ENCODE measurements at regions not wholly inside any gene's neighbourhood (a gene's known extent, or its start where the extent isn't known, plus 50 kb on each side); places are given as distances from the start of the nearest gene placed in this dataset.
"Not testable (repeated sequence)": the region's sequence is repeated elsewhere in the genome, so short reads cannot be mapped to it uniquely, and the experiment has no call there.

- no peaks in the 10 kb centered on the region for H3K36me3 ChIP-seq (ENCODE audit: insufficient read depth, low read depth, low read length)
- peaks cover 8% of the 10 kb centered on the region for H3K4me1 ChIP-seq (ENCODE audit: insufficient read depth, low read length)
- H3K27me3 ChIP-seq (ENCODE audit: insufficient read depth, low read length) = no peaks in the 10 kb centered on the region
- H3K9ac ChIP-seq (ENCODE audit: low read depth, low read length) = no peak overlapping the region
- H3K9me3 ChIP-seq (ENCODE audit: insufficient read depth, low read depth, low read length) = no peaks in the 10 kb centered on the region
- no peak overlapping the region for H3K27ac ChIP-seq (ENCODE audit: low read length)
- H3K4me3 ChIP-seq (ENCODE audit: low read length) = no peak overlapping the region
These were observed 147.2 kb downstream of the SPATA18 start for GRCh38 chr4:52198294-52198693.

GRCh38 chr4:52199574-52200338, 148.7 kb downstream of the SPATA18 start:
- Histone ChIP-seq H3K9ac (ENCODE audit: low read depth, low read length) (no peak overlapping the region), H3K9me3 (ENCODE audit: insufficient read depth, low read depth, low read length) (no peaks in the 10 kb centered on the region), H3K27me3 (ENCODE audit: insufficient read depth, low read length) (no peaks in the 10 kb centered on the region), H3K27ac (ENCODE audit: low read length) (no peak overlapping the region), H3K4me3 (ENCODE audit: low read length) (no peak overlapping the region), H3K4me1 (ENCODE audit: insufficient read depth, low read length) (peaks cover 8% of the 10 kb centered on the region), H3K36me3 (ENCODE audit: insufficient read depth, low read depth, low read length) (no peaks in the 10 kb centered on the region)

- Histone ChIP-seq H3K9me3 (ENCODE audit: insufficient read depth, low read depth, low read length) (no peaks in the 10 kb centered on the region), H3K27me3 (ENCODE audit: insufficient read depth, low read length) (no peaks in the 10 kb centered on the region), H3K4me3 (ENCODE audit: low read length) (no peak overlapping the region), H3K36me3 (ENCODE audit: insufficient read depth, low read depth, low read length) (no peaks in the 10 kb centered on the region), H3K9ac (ENCODE audit: low read depth, low read length) (no peak overlapping the region), H3K4me1 (ENCODE audit: insufficient read depth, low read length) (peaks cover 8% of the 10 kb centered on the region), H3K27ac (ENCODE audit: low read length) (no peak overlapping the region)
These were observed 149.2 kb downstream of the SPATA18 start for GRCh38 chr4:52200339-52200725.

DNA sequence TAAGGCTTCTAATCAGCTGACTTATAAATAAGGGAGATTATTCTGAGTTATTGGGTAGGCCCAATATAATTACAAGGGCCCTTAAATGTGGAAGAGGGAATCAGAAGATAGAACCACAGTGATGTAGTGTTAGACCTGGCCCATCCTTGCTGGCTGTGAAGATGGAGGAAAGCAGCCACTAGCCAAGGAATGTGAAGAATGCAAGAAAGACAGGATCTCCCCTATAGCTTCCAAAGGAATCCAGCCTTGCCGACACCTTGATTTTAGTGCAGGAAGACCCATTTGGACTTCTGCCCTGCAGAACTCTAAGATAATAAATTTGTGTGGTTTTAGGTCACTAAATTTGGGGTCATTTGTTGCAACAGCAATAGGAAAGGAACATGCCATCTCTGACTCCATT, 150.6 kb downstream of the SPATA18 start:
- H3K9me3 ChIP-seq (ENCODE audit: insufficient read depth, low read depth, low read length) = no peaks in the 10 kb centered on the region
- no peaks in the 10 kb centered on the region for H3K36me3 ChIP-seq (ENCODE audit: insufficient read depth, low read depth, low read length)
- H3K27me3 ChIP-seq (ENCODE audit: insufficient read depth, low read length) = no peaks in the 10 kb centered on the region
- no peak overlapping the region for H3K4me3 ChIP-seq (ENCODE audit: low read length)
- H3K4me1 ChIP-seq (ENCODE audit: insufficient read depth, low read length) = peaks cover 8% of the 10 kb centered on the region
- H3K9ac ChIP-seq (ENCODE audit: low read depth, low read length) = no peak overlapping the region
- no peak overlapping the region for H3K27ac ChIP-seq (ENCODE audit: low read length)

- no peaks in the 10 kb centered on the region for H3K27me3 ChIP-seq (ENCODE audit: insufficient read depth, low read length)
- H3K4me1 ChIP-seq (ENCODE audit: insufficient read depth, low read length) = peaks cover 8% of the 10 kb centered on the region
- H3K27ac ChIP-seq (ENCODE audit: low read length) = no peak overlapping the region
- H3K4me3 ChIP-seq (ENCODE audit: low read length) = no peak overlapping the region
- H3K9ac ChIP-seq (ENCODE audit: low read depth, low read length) = no peak overlapping the region
- H3K36me3 ChIP-seq (ENCODE audit: insufficient read depth, low read depth, low read length) = no peaks in the 10 kb centered on the region
- no peaks in the 10 kb centered on the region for H3K9me3 ChIP-seq (ENCODE audit: insufficient read depth, low read depth, low read length)
These were observed 151.2 kb downstream of the SPATA18 start for GRCh38 chr4:52202251-52202779.

DNA sequence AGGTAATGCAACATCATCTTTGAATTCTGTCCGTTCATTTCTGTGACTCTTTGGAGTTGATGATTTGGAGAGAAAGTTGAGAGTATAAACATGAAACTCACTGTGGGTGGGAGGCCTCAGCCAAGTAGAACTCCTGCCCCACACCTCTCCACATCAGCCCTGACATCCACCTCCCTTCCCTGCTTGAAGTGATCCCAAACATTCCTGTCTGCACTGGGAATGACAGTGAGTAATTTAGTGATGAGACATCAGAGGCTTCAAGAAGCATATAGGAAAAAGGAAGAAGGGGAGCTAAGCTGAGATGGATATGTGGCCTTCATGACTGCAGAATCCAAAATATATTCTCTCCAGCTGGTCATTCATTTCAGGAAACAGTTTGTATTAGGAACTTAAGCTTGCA, 151.8 kb downstream of the SPATA18 start:
- Histone ChIP-seq H3K9me3 (ENCODE audit: insufficient read depth, low read depth, low read length) (no peaks in the 10 kb centered on the region), H3K4me1 (ENCODE audit: insufficient read depth, low read length) (peaks cover 8% of the 10 kb centered on the region), H3K9ac (ENCODE audit: low read depth, low read length) (no peak overlapping the region), H3K36me3 (ENCODE audit: insufficient read depth, low read depth, low read length) (no peaks in the 10 kb centered on the region), H3K27me3 (ENCODE audit: insufficient read depth, low read length) (no peaks in the 10 kb centered on the region), H3K4me3 (ENCODE audit: low read length) (no peak overlapping the region), H3K27ac (ENCODE audit: low read length) (no peak overlapping the region)

- H3K4me3 ChIP-seq (ENCODE audit: low read length) = no peak overlapping the region
- H3K27me3 ChIP-seq (ENCODE audit: insufficient read depth, low read length) = no peaks in the 10 kb centered on the region
- H3K27ac ChIP-seq (ENCODE audit: low read length) = no peak overlapping the region
- no peak overlapping the region for H3K9ac ChIP-seq (ENCODE audit: low read depth, low read length)
- peaks cover 7% of the 10 kb centered on the region for H3K4me1 ChIP-seq (ENCODE audit: insufficient read depth, low read length)
- no peaks in the 10 kb centered on the region for H3K36me3 ChIP-seq (ENCODE audit: insufficient read depth, low read depth, low read length)
- no peaks in the 10 kb centered on the region for H3K9me3 ChIP-seq (ENCODE audit: insufficient read depth, low read depth, low read length)
These were observed 152.2 kb downstream of the SPATA18 start for GRCh38 chr4:52203351-52203750.

DNA sequence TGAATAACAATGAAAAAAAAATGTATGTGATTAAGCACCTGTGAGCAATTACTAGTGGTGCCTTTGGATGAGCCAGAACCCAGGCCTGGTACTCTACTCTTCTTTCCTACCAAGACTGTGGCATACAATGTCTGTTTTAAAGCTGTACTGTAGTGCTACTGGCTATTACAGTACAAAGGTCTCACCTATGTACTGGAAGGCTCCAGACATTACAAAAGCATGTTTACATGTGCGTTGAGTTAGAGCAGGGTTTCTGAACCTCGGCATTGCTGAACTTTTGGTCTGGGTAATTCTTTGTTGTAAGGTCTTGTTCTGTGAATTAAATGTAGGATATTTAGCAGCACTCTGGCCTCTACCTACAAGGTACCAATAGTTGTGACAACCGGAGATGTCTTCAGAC, 153.8 kb downstream of the SPATA18 start:
- Histone ChIP-seq H3K4me1 (ENCODE audit: insufficient read depth, low read length) (peaks cover 4% of the 10 kb centered on the region), H3K9ac (ENCODE audit: low read depth, low read length) (no peak overlapping the region), H3K27ac (ENCODE audit: low read length) (no peak overlapping the region), H3K4me3 (ENCODE audit: low read length) (no peak overlapping the region), H3K27me3 (ENCODE audit: insufficient read depth, low read length) (no peaks in the 10 kb centered on the region), H3K9me3 (ENCODE audit: insufficient read depth, low read depth, low read length) (no peaks in the 10 kb centered on the region), H3K36me3 (ENCODE audit: insufficient read depth, low read depth, low read length) (no peaks in the 10 kb centered on the region)

GRCh38 chr4:52207146-52207545, 156.0 kb downstream of the SPATA18 start:
- H3K36me3 ChIP-seq (ENCODE audit: insufficient read depth, low read depth, low read length); H3K9me3 ChIP-seq (ENCODE audit: insufficient read depth, low read depth, low read length); H3K9ac ChIP-seq (ENCODE audit: low read depth, low read length); H3K27me3 ChIP-seq (ENCODE audit: insufficient read depth, low read length); H3K4me1 ChIP-seq (ENCODE audit: insufficient read depth, low read length); H3K27ac ChIP-seq (ENCODE audit: low read length); H3K4me3 ChIP-seq (ENCODE audit: low read length): not testable (repeated sequence)

GRCh38 chr4:52212702-52213101, 161.6 kb downstream of the SPATA18 start:
- H3K4me1 ChIP-seq (ENCODE audit: insufficient read depth, low read length) = no peaks in the 10 kb centered on the region
- H3K9ac ChIP-seq (ENCODE audit: low read depth, low read length) = no peak overlapping the region
- no peaks in the 10 kb centered on the region for H3K9me3 ChIP-seq (ENCODE audit: insufficient read depth, low read depth, low read length)
- no peaks in the 10 kb centered on the region for H3K27me3 ChIP-seq (ENCODE audit: insufficient read depth, low read length)
- no peaks in the 10 kb centered on the region for H3K36me3 ChIP-seq (ENCODE audit: insufficient read depth, low read depth, low read length)
- H3K4me3 ChIP-seq (ENCODE audit: low read length) = no peak overlapping the region
- H3K27ac ChIP-seq (ENCODE audit: low read length) = no peak overlapping the region

- no peaks in the 10 kb centered on the region for H3K27me3 ChIP-seq (ENCODE audit: insufficient read depth, low read length)
- H3K4me3 ChIP-seq (ENCODE audit: low read length) = no peak overlapping the region
- H3K9me3 ChIP-seq (ENCODE audit: insufficient read depth, low read depth, low read length) = no peaks in the 10 kb centered on the region
- H3K4me1 ChIP-seq (ENCODE audit: insufficient read depth, low read length) = 0 out of 2 replicates have a peak, but pooled peaks cover 5% of the 10 kb centered on the region
- no peak overlapping the region for H3K27ac ChIP-seq (ENCODE audit: low read length)
- H3K36me3 ChIP-seq (ENCODE audit: insufficient read depth, low read depth, low read length) = no peaks in the 10 kb centered on the region
- H3K9ac ChIP-seq (ENCODE audit: low read depth, low read length) = no peak overlapping the region
These were observed 180.4 kb downstream of the SPATA18 start for GRCh38 chr4:52231526-52231925.

DNA sequence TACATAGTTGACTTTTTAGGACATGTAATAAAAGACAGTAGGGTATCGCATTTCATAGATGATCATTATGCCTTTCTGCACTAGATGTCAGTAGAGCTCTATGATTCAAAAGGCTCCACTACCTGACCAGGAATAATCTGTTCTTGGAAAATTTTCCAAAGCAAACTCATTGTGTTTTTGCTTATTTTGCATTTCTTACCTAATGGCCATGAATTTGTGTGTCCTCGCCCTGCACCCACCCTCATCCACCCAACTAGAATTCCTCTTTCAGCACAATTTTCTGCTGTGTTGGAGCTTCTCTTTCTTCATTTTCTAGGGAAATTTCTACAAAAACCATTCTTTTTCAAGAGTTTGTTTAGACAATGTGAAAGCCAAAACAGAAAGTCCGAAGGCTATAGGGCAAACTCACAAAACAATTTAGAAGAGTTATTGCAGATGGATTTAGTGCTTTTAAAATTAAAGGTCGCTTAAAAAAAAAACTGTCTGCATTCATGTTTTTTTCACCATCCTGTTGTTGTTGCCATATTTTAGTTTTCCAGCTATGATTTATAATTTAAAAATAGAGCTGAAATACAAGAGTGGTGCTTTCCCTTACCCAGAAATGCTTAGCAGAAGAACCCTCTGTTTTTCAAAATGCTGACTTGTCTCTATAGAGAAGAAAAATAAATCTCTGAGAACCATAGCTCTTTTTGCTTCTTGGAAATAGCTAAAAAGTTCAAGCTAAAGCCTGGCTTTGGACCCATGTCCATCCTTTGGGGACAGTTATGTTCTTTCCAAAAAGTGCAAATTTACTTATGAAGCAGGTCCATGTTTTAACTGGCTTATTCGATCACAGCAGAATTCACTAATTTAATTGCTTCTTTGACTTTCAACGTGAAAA, 183.7 kb downstream of the SPATA18 start:
- Histone ChIP-seq H3K36me3 (ENCODE audit: insufficient read depth, low read depth, low read length) (no peaks in the 10 kb centered on the region), H3K4me1 (ENCODE audit: insufficient read depth, low read length) (0 out of 2 replicates have a peak, but pooled peaks cover 5% of the 10 kb centered on the region), H3K27me3 (ENCODE audit: insufficient read depth, low read length) (no peaks in the 10 kb centered on the region), H3K27ac (ENCODE audit: low read length) (no peak overlapping the region), H3K4me3 (ENCODE audit: low read length) (no peak overlapping the region), H3K9me3 (ENCODE audit: insufficient read depth, low read depth, low read length) (no peaks in the 10 kb centered on the region), H3K9ac (ENCODE audit: low read depth, low read length) (no peak overlapping the region)
